Natural killer cell (primary cell): ENCODE measurements at regions not wholly inside any gene's neighbourhood (a gene's known extent, or its start where the extent isn't known, plus 50 kb on each side); places are given as distances from the start of the nearest gene placed in this dataset.

ENCODE experiments used
- ATAC-seq, 3 donors: fragments of 150-1000 bp in 2 of 3; fragments of 200-7000 bp in 1 of 3; cut with Tn5 transposase; 1 replicate in 1 of 3; 2 replicates in 2 of 3; pipeline ENCODE4 v1.10.0; 2021; ENCODE audit warnings: mild to moderate bottlenecking in 2 of 3, moderate library complexity in 2 of 3
- DNase-seq, 2 donors: peaks; one replicate each; pipeline versions ENCODE4 v3.0.0 to v3.0.0-alpha.2; 2013 to 2021; ENCODE audit warnings: mixed read lengths in 1 of 2
- H3K27ac ChIP-seq: one replicate; pipeline ENCODE4 v1.5.1; 2013; ENCODE audit warnings: mild to moderate bottlenecking, low read length
- H3K27me3 ChIP-seq: one replicate; pipeline ENCODE4 v1.6.1; 2013; ENCODE audit warnings: low read length; ENCODE audit not compliant: control insufficient read depth, insufficient read depth
- H3K36me3 ChIP-seq: one replicate; pipeline ENCODE4 v1.6.1; 2013; ENCODE audit warnings: low read length; ENCODE audit not compliant: control insufficient read depth, insufficient read depth
- H3K4me1 ChIP-seq: one replicate; pipeline ENCODE4 v1.6.1; 2013; ENCODE audit warnings: low read length; ENCODE audit not compliant: control insufficient read depth, insufficient read depth
- H3K4me3 ChIP-seq: one replicate; pipeline ENCODE4 v1.5.1; 2013; ENCODE audit warnings: low read length
- H3K9me3 ChIP-seq: one replicate; pipeline ENCODE4 v1.6.1; 2013; ENCODE audit warnings: low read length; ENCODE audit not compliant: control insufficient read depth, insufficient read depth
- H3K27ac Mint-ChIP-seq, 2 donors: one replicate each; pipeline ENCODE4 v1.8.0; 2022; ENCODE audit warnings: mild to moderate bottlenecking in 2 of 2, mixed read lengths in 2 of 2, moderate library complexity in 1 of 2
- H3K27me3 Mint-ChIP-seq, 2 donors: one replicate each; pipeline ENCODE4 v1.8.0; 2022; ENCODE audit warnings: low read depth in 2 of 2, mixed read lengths in 2 of 2
- H3K36me3 Mint-ChIP-seq: one replicate; pipeline ENCODE4 v1.8.0; 2022; ENCODE audit warnings: mixed read lengths
- H3K4me1 Mint-ChIP-seq, 2 donors: one replicate each; pipeline ENCODE4 v1.8.0; 2022; ENCODE audit warnings: mixed read lengths in 2 of 2
- H3K4me3 Mint-ChIP-seq: one replicate; pipeline ENCODE4 v1.8.0; 2022; ENCODE audit warnings: mild to moderate bottlenecking, moderate library complexity, mixed read lengths
- H3K9me3 Mint-ChIP-seq, 2 donors: one replicate each; pipeline ENCODE4 v1.8.0; 2022; ENCODE audit warnings: mixed read lengths in 2 of 2
- CTCF ChIP-seq: fragments of 200-600 bp; IDR thresholded peaks from one replicate; pipeline ENCODE4 v1.8.0; 2022; ENCODE audit warnings: antibody characterized with exemption
- WGBS: methylation state at CpG from one replicate; pipeline ENCODE4 v1.1.7; 2013; ENCODE audit warnings: missing lambda C conversion rate; ENCODE audit not compliant: insufficient coverage; 5-methylcytosine and 5-hydroxymethylcytosine counted together
- intact Hi-C: fragments of 100-400 bp; cut with micrococcal nuclease; formaldehyde crosslinking; loops from one replicate; pipeline ENCODE4 v1.14.2; 2022

DNA sequence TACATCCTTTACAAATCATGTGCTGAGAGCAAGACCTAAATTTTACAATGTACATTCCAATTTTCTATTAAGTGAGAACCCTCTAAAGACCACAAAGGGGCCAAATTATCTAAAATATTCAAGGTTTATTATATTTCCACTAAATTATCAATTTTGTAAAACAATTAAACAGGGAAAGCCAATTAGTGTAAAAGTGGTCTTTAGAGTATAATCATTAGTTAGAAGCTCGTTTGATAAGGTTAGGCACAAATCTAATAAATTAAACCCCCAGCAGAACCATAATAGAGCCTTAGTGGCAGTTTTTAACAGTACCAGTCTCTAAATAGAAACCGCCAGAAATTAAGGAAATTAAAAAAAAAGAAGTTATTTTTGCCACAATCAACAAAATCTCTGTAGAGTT, 249.1 kb upstream of the MANEA start:
- intact Hi-C loops = no loop called here
- Histone ChIP-seq H3K27me3 (no peaks in the 10 kb centered on the region), H3K27ac (no peak overlapping the region), H3K4me3 (no peak overlapping the region), H3K4me1 (no peaks in the 10 kb centered on the region), H3K36me3 (no peaks in the 10 kb centered on the region), H3K9me3 (no peaks in the 10 kb centered on the region)
- Mint-ChIP-seq H3K27ac (no peak overlapping the region), H3K4me1 (no peaks in the 10 kb centered on the region), H3K36me3 (no peaks in the 10 kb centered on the region), H3K9me3 (peaks cover 0 to 1% of the 10 kb centered on the region in 2 donors), H3K27me3 (no peaks in the 10 kb centered on the region), H3K4me3 (no peak overlapping the region)
- ATAC-seq = no peak
- no peak for DNase-seq
- no CpG with 5 or more reads among the region's 2 CpGs for WGBS
- TF ChIP-seq CTCF = no peak

DNA sequence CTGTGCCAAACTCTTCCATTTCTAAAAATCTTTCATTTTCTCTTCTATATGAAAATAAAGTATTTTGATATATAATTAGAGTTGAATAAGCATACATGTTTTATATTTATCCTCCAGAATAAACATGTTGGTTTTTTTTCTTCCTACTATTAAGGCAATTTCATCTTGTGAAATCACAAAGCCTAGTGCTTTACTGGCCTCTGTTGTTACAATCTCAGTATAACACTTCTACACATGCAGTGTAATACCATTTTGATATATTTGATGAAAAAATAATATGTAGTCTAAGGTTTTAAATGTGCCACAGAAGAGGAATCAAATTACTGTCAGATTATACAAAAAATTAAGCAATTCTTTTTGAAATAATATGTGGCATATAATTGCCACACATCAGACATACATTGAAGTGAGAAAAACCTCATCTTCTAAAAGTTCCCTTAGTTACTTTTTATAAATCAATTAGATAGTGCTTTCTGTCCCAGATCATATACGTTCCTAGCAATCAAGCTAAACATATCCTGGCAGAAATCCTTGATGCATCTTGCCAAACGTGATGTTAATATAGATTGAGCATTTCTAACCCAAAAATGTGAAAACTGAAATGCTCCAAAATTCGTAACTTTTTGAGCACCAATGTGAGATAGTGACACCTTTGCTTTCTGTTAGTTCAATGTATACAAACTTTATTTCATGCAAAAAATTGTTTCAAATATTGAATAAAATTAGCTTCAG, 225.1 kb upstream of the MANEA start:
- Histone ChIP-seq H3K9me3 (no peaks in the 10 kb centered on the region), H3K36me3 (no peaks in the 10 kb centered on the region), H3K4me3 (no peak overlapping the region), H3K27ac (no peak overlapping the region), H3K27me3 (no peaks in the 10 kb centered on the region), H3K4me1 (no peaks in the 10 kb centered on the region)
- 64% methylated on average over 3 of the region's 3 CpGs for WGBS
- no peaks in the 10 kb centered on the region for H3K4me1 Mint-ChIP-seq
- DNase-seq (no peak), ATAC-seq (no peak)
- no peak for TF ChIP-seq CTCF
- no peaks in the 10 kb centered on the region for H3K36me3 Mint-ChIP-seq
- H3K9me3 Mint-ChIP-seq = peaks cover 2 to 5% of the 10 kb centered on the region in 2 donors
- no peaks in the 10 kb centered on the region for H3K27me3 Mint-ChIP-seq
- intact Hi-C loops = no loop called here
- no peak overlapping the region for H3K4me3 Mint-ChIP-seq
- H3K27ac Mint-ChIP-seq = no peak overlapping the region

GRCh38 chr6:95354551-95354950, 222.8 kb upstream of the MANEA start:
- 88% methylated on average over 10 of the region's 10 CpGs for WGBS
- DNase-seq = no peak
- H3K4me3 Mint-ChIP-seq = no peak overlapping the region
- no peak for ATAC-seq
- intact Hi-C loops = no loop called here
- Histone ChIP-seq H3K27ac (no peak overlapping the region), H3K36me3 (no peaks in the 10 kb centered on the region), H3K9me3 (no peaks in the 10 kb centered on the region), H3K27me3 (no peaks in the 10 kb centered on the region), H3K4me1 (no peaks in the 10 kb centered on the region), H3K4me3 (no peak overlapping the region)
- no peak overlapping the region for H3K27ac Mint-ChIP-seq
- H3K9me3 Mint-ChIP-seq = peaks cover 2 to 7% of the 10 kb centered on the region in 2 donors
- no peaks in the 10 kb centered on the region for H3K36me3 Mint-ChIP-seq
- H3K27me3 Mint-ChIP-seq = no peaks in the 10 kb centered on the region
- no peaks in the 10 kb centered on the region for H3K4me1 Mint-ChIP-seq
- no peak for TF ChIP-seq CTCF

DNA sequence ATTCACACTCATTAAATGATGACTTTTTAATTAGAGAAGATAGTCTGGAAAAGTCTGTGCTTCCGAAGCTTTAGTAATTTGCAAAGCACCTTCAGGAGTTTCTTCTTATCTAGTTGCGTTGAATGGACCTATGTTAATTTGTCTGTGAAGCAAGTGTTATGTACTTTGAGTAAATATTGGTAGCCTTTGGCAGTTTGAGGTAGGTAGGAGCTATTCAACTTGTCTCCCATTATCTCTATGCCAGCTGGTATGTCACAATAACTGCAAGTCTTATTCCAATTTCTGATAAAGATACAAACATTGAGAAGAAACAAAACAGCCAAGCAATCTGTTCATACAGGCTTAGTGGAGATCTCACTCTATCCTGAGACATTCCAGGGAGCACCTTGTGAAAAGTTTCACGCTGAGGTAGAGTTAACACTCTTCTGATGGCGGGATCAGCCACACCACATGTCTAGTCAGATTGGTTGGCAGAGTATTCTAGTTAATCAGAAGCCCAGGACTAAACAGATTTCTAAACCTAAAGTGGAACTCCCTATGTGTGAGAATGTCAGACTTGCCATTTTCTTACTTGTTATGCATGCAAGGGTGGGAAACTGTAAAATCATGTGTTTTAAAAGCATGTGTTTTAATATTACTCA, 219.8 kb upstream of the MANEA start:
- no peaks in the 10 kb centered on the region for H3K9me3 ChIP-seq
- Mint-ChIP-seq H3K4me1 (no peaks in the 10 kb centered on the region), H3K4me3 (no peak overlapping the region), H3K27ac (no peak overlapping the region), H3K9me3 (peaks cover 2 to 7% of the 10 kb centered on the region in 2 donors), H3K36me3 (no peaks in the 10 kb centered on the region), H3K27me3 (no peaks in the 10 kb centered on the region)
- H3K27me3 ChIP-seq = no peaks in the 10 kb centered on the region
- H3K4me3 ChIP-seq = no peak overlapping the region
- H3K27ac ChIP-seq = no peak overlapping the region
- no peak for TF ChIP-seq CTCF
- WGBS = 70% methylated on average over 4 of the region's 4 CpGs
- no peaks in the 10 kb centered on the region for H3K4me1 ChIP-seq
- H3K36me3 ChIP-seq = no peaks in the 10 kb centered on the region
- ATAC-seq (no peak), DNase-seq (no peak)
- intact Hi-C loops = no loop called here
